HG03469 (cell line): ENCODE measurements at regions not wholly inside any gene's neighbourhood (a gene's known extent, or its start where the extent isn't known, plus 50 kb on each side); places are given as distances from the start of the nearest gene placed in this dataset.
A peak's percentile ranks its signal among the peaks of the same experiment; 100 is the strongest.
"Not testable (repeated sequence)": the region's sequence is repeated elsewhere in the genome, so short reads cannot be mapped to it uniquely, and the experiment has no call there.

Source experiments
- ATAC-seq: cut with Tn5 transposase; IDR thresholded peaks from one replicate; pipeline ENCODE4 v1.9.1; 2021; ENCODE audit warnings: mild to moderate bottlenecking, moderate library complexity, moderate number of reproducible peaks; ENCODE audit not compliant: unreplicated experiment

- ATAC-seq = not testable (repeated sequence)
Observed at GRCh38 chr4:183044924-183045640, 54.0 kb upstream of the WWC2 start.

DNA sequence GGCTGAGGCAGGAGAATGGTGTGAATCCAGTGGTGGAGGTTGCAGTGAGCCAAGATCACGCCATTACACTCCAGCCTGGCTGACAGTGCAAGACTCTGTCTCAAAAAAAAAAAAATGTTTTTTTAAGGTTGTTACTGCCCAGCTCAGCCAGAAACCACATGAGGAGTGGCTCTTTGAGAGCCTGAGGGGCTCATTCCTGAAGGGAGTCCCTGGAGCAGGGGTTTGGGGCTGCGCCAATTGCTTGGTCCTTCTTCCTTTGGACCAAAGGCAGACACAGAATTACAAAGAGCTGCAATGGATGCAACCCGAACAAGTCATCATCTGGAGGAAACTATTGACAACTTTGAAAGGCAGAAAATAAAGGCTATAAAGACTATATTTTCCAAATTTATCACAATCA, 60.6 kb upstream of the WWC2 start:
- ATAC-seq = no peak

GRCh38 chr4:183035726-183036415, 63.2 kb upstream of the WWC2 start:
- no peak for ATAC-seq

DNA sequence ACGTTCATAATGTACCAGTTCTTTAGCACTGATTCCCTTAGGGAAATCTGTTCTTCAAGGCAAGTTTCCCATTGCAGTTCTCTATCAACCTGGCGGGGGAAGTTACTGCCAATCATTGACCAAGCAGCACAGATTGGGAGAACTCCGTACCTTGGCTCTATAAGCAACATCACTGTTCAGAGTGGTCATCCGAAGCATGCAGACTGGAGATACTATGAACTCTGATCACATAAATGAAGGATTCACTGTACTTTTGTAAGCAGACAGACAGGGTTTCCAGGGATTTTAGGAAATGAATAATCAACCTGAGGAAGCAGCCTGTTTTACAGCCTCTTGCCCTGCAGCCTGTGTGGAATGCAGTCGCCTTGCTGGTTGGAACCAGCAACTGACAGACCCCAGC, 63.8 kb upstream of the WWC2 start:
- no peak for ATAC-seq

DNA sequence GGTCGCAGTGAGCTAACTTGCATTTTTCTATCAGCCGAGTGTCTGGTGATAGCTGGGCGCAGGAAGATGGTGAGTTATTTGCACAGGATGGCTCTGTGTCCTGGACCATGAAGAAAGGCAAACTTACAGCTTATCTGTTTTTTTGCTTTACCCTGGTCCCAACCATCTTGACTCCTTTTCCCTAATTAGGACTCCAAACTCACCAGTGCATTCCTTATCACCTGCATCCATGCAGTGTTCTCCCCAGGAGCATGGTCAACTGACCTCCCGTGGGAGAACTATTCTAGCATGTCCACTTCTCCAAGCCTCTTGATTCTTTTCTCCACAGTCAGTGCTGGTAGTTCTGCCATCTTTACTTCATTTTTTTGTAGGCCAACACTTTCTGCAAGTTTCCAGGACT, 68.2 kb upstream of the WWC2 start:
- no peak for ATAC-seq

GRCh38 chr4:183030309-183030708, 68.7 kb upstream of the WWC2 start:
- no peak for ATAC-seq

- ATAC-seq = no peak
Observed at GRCh38 chr4:183029365-183029764, 69.7 kb upstream of the WWC2 start.

DNA sequence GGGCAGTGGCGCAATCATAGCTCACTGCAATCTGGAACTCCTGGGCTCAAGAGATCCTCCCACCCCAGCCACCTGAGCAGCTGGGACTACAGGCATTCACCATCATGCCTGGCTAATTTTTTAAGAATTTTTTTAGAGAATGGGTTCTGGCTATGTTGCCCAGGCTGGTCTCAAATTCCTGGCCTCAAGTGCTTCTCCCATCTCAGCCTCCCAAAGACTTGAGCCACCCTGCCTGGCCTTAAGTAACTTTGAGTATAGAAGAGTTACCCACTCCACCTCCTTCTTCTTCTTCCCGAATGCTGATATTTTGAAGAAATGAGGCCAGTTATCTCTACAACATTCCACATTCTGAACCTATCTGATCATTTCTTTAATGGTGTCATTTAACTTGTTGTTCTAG, 72.4 kb upstream of the WWC2 start:
- no peak for ATAC-seq

DNA sequence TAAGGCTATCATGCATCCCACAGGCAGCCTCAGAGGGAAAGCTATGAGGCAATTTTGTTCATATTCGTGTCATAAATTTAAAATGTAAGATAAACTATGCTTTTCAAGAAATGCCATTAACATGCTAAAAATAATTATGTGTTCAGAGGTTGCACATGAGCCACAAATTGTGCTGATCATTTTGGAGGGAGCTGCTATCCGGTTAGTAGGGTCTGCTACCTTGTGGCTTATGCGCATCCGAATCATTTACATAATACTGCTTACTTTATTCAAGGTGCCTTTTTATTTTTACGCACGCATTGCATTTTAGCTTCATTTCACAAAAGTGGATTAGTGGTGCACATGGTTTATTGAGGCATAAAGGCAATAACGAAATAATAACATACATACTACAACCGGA, 76.4 kb upstream of the WWC2 start:
- no peak for ATAC-seq

- ATAC-seq = no peak
Observed at GRCh38 chr4:183017962-183018361, 81.1 kb upstream of the WWC2 start.

DNA sequence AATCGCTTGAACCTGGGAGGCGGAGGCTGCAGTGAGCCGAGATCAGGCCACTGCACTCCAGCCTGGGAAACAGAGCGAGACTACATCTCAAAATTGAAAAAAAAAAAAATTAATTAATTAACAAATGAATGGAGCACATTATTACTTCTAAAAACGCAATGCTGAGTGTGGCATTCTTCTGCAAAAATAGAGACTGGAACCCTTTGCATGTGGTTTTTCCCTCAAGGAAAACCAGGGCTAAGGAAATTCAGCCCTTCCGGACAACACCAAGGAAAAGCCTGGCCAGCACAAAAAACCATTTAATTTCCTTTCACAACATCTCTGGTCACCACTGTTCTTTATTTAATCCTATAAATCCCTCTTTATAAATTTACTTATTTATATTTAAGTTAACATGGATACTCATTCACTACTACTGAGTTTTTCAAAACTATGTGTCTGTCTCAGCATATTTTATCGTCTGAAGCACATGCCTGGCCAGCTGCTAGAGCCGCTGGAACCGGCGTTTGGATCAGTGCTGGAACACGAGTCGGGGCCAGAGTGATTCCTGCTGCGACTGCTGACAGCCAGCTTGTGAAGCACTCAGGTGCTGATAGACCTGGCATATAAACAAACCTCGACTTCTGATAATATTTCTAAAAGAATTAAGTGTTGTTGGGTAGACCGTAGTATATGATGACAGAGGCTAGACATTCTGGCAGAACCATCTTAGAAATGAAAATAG, 84.5 kb upstream of the WWC2 start:
- no peak for ATAC-seq

GRCh38 chr4:183013730-183014002, 85.4 kb upstream of the WWC2 start:
- ATAC-seq = no peak

GRCh38 chr4:183012879-183013729, 86.0 kb upstream of the WWC2 start:
- ATAC-seq = no peak

- ATAC-seq = no peak
Observed at GRCh38 chr4:183011213-183011907, 87.7 kb upstream of the WWC2 start.

DNA sequence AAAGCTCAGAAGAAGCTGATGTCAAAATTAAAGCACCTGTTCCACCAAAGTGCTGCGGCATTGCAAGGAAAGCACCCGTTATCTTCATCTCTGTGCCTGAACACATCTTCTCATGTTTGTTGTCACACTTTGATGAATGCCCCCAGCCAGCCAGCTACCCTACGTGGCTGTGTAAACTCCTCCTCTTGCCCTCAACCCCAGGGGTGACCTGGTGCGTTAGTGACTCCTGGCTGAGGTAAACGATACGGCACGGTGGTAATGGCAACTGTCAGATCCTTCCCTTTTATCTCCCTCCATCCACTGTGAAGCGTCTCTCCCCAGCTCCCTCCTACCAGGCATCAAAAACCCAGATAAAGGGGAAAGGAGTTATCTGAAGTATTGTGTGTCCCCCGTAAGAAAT, 90.6 kb upstream of the WWC2 start:
- no peak for ATAC-seq

- ATAC-seq = not testable (repeated sequence)
Observed at GRCh38 chr4:183004370-183004769, 87.2 kb upstream of the DCTD start.

DNA sequence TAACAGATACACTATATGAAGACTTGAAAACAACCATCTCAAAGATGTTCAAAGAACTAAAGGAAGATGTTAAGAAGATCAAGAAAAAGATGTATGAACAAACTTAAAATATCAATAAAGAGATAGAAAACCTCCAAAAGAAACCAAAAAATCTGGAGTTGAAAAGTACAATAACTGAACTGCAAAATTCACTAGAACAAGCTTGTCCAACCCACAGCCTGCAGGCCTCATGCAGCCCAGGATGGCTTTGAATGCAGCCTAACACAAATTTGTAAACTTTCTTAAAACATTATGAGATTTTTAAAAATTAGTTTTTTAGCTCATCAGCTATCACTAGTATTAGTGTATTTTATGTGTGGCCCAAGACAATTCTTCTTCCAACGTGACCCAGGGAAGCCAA, 77.0 kb upstream of the DCTD start:
- ATAC-seq = no peak

DNA sequence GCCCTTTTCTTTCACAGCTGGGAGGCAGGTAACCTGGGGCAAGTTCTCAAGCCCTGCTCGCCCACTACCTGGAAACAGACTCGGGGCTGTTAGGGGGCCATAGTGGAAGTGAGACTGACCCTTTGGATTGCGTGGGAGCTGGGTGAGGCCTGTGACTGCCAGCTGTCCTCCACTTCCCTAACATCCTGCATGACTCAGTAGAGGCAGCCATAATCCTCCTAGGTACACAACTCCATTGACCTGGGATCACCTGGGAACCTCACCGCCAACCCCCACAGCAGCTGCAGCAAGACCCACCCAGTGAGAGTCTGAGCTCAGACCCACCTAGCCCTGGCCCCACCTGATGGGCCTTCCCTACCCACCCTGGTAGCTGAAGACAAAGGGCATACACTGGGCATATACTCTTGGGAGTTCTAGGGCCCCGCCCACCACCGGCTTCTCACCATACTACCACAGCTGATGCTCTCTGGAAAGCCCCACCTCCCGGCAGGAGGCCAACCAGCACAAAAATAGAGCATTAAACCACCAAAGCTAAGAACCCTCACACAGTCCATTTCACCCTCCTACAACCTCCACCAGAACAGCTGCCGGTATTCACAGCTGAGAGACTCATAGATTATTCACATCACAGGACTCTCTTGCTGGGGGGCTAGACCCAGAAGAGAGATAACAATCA, 61.1 kb upstream of the DCTD start:
- peak; percentile 79 for ATAC-seq

- ATAC-seq = peak; percentile 65
Observed at GRCh38 chr4:182975806-182976205, 58.6 kb upstream of the DCTD start.

GRCh38 chr4:182973941-182974340, 56.8 kb upstream of the DCTD start:
- ATAC-seq = no peak
